ENCODE measurements at regions not wholly inside any gene's neighbourhood (a gene's known extent, or its start where the extent isn't known, plus 50 kb on each side); places are given as distances from the start of the nearest gene placed in this dataset.

- TF ChIP-seq EZH2 (IDR thresholded peaks at IDR 0.05; ENCODE audit: insufficient read depth, poor library complexity, severe bottlenecking) = no peak
- no peak for TF ChIP-seq EZH2phosphoT487 (IDR thresholded peaks at IDR 0.05; ENCODE audit: insufficient read depth, low read depth)
Observed at GRCh38 chr1:94678202-94678848, 136.8 kb upstream of the F3 start.
